Natural killer cell (primary cell): ENCODE measurements at regions not wholly inside any gene's neighbourhood (a gene's known extent, or its start where the extent isn't known, plus 50 kb on each side); places are given as distances from the start of the nearest gene placed in this dataset.

ENCODE experiments used
- ATAC-seq, 3 donors: fragments of 150-1000 bp in 2 of 3; fragments of 200-7000 bp in 1 of 3; cut with Tn5 transposase; 1 replicate in 1 of 3; 2 replicates in 2 of 3; pipeline ENCODE4 v1.10.0; 2021; ENCODE audit warnings: mild to moderate bottlenecking in 2 of 3, moderate library complexity in 2 of 3
- DNase-seq, 2 donors: peaks; one replicate each; pipeline versions ENCODE4 v3.0.0 to v3.0.0-alpha.2; 2013 to 2021; ENCODE audit warnings: mixed read lengths in 1 of 2
- H3K27ac ChIP-seq: one replicate; pipeline ENCODE4 v1.5.1; 2013; ENCODE audit warnings: mild to moderate bottlenecking, low read length
- H3K27me3 ChIP-seq: one replicate; pipeline ENCODE4 v1.6.1; 2013; ENCODE audit warnings: low read length; ENCODE audit not compliant: control insufficient read depth, insufficient read depth
- H3K36me3 ChIP-seq: one replicate; pipeline ENCODE4 v1.6.1; 2013; ENCODE audit warnings: low read length; ENCODE audit not compliant: control insufficient read depth, insufficient read depth
- H3K4me1 ChIP-seq: one replicate; pipeline ENCODE4 v1.6.1; 2013; ENCODE audit warnings: low read length; ENCODE audit not compliant: control insufficient read depth, insufficient read depth
- H3K4me3 ChIP-seq: one replicate; pipeline ENCODE4 v1.5.1; 2013; ENCODE audit warnings: low read length
- H3K9me3 ChIP-seq: one replicate; pipeline ENCODE4 v1.6.1; 2013; ENCODE audit warnings: low read length; ENCODE audit not compliant: control insufficient read depth, insufficient read depth
- H3K27ac Mint-ChIP-seq, 2 donors: one replicate each; pipeline ENCODE4 v1.8.0; 2022; ENCODE audit warnings: mild to moderate bottlenecking in 2 of 2, mixed read lengths in 2 of 2, moderate library complexity in 1 of 2
- H3K27me3 Mint-ChIP-seq, 2 donors: one replicate each; pipeline ENCODE4 v1.8.0; 2022; ENCODE audit warnings: low read depth in 2 of 2, mixed read lengths in 2 of 2
- H3K36me3 Mint-ChIP-seq: one replicate; pipeline ENCODE4 v1.8.0; 2022; ENCODE audit warnings: mixed read lengths
- H3K4me1 Mint-ChIP-seq, 2 donors: one replicate each; pipeline ENCODE4 v1.8.0; 2022; ENCODE audit warnings: mixed read lengths in 2 of 2
- H3K4me3 Mint-ChIP-seq: one replicate; pipeline ENCODE4 v1.8.0; 2022; ENCODE audit warnings: mild to moderate bottlenecking, moderate library complexity, mixed read lengths
- H3K9me3 Mint-ChIP-seq, 2 donors: one replicate each; pipeline ENCODE4 v1.8.0; 2022; ENCODE audit warnings: mixed read lengths in 2 of 2
- WGBS: methylation state at CpG from one replicate; pipeline ENCODE4 v1.1.7; 2013; ENCODE audit warnings: missing lambda C conversion rate; ENCODE audit not compliant: insufficient coverage; 5-methylcytosine and 5-hydroxymethylcytosine counted together
- intact Hi-C: fragments of 100-400 bp; cut with micrococcal nuclease; formaldehyde crosslinking; loops from one replicate; pipeline ENCODE4 v1.14.2; 2022
- TF ChIP-seq, protein P1 (sequence below): fragments of 200-600 bp; IDR thresholded peaks from one replicate; pipeline ENCODE4 v1.8.0; 2022; ENCODE audit warnings: antibody characterized with exemption

DNA sequence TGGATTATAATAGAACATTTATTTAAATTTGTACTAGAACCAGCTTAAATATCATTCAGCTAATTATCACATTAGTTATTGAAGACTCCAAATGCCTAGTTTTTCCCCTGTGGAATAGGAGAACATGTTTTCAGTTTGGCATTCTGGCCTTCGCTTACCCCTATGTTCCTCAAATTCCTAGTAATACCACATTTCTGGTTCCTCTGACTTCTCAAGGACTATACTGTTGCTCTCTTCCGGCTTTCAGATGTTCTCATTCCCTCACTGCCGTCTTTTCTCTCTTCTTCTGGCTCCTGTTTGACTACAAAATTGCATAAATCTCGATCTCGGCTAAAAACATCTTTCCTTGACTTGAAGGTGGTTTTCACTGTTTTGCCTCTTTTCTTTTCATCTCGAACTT is 71.8 kb upstream of the KHDRBS2 start:
- H3K4me1 ChIP-seq: no peaks in the 10 kb centered on the region
- no peaks in the 10 kb centered on the region for H3K4me1 Mint-ChIP-seq
- H3K9me3 ChIP-seq: no peaks in the 10 kb centered on the region
- H3K4me3 Mint-ChIP-seq: no peak overlapping the region
- no peaks in the 10 kb centered on the region for H3K27me3 Mint-ChIP-seq
- H3K36me3 ChIP-seq: no peaks in the 10 kb centered on the region
- 42% methylated on average over 5 of the region's 6 CpGs for WGBS
- H3K27ac Mint-ChIP-seq: no peak overlapping the region
- ATAC-seq (no peak), DNase-seq (no peak)
- no peak overlapping the region for H3K4me3 ChIP-seq
- TF ChIP-seq, protein P1, sequence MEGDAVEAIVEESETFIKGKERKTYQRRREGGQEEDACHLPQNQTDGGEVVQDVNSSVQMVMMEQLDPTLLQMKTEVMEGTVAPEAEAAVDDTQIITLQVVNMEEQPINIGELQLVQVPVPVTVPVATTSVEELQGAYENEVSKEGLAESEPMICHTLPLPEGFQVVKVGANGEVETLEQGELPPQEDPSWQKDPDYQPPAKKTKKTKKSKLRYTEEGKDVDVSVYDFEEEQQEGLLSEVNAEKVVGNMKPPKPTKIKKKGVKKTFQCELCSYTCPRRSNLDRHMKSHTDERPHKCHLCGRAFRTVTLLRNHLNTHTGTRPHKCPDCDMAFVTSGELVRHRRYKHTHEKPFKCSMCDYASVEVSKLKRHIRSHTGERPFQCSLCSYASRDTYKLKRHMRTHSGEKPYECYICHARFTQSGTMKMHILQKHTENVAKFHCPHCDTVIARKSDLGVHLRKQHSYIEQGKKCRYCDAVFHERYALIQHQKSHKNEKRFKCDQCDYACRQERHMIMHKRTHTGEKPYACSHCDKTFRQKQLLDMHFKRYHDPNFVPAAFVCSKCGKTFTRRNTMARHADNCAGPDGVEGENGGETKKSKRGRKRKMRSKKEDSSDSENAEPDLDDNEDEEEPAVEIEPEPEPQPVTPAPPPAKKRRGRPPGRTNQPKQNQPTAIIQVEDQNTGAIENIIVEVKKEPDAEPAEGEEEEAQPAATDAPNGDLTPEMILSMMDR: no peak
- intact Hi-C loops: no loop called here
- H3K27me3 ChIP-seq: no peaks in the 10 kb centered on the region
- peaks cover 14 to 18% of the 10 kb centered on the region in 2 donors for H3K9me3 Mint-ChIP-seq
- H3K27ac ChIP-seq: no peak overlapping the region
- peaks cover 7% of the 10 kb centered on the region for H3K36me3 Mint-ChIP-seq

- Histone ChIP-seq H3K4me1 (no peaks in the 10 kb centered on the region), H3K4me3 (no peak overlapping the region), H3K9me3 (no peaks in the 10 kb centered on the region), H3K27me3 (no peaks in the 10 kb centered on the region), H3K27ac (no peak overlapping the region), H3K36me3 (no peaks in the 10 kb centered on the region)
- intact Hi-C loops: no loop called here
- H3K4me1 Mint-ChIP-seq: no peaks in the 10 kb centered on the region
- TF ChIP-seq, protein P1: no peak
- DNase-seq: no peak
- H3K9me3 Mint-ChIP-seq: peaks cover 13 to 22% of the 10 kb centered on the region in 2 donors
- no peaks in the 10 kb centered on the region for H3K36me3 Mint-ChIP-seq
- no peak for ATAC-seq
- WGBS: 44% methylated on average over 1 of the region's 1 CpG
- no peak overlapping the region for H3K27ac Mint-ChIP-seq
- no peak overlapping the region for H3K4me3 Mint-ChIP-seq
- H3K27me3 Mint-ChIP-seq: no peaks in the 10 kb centered on the region
These were observed 68.2 kb upstream of the KHDRBS2 start for GRCh38 chr6:62354261-62354660.

DNA sequence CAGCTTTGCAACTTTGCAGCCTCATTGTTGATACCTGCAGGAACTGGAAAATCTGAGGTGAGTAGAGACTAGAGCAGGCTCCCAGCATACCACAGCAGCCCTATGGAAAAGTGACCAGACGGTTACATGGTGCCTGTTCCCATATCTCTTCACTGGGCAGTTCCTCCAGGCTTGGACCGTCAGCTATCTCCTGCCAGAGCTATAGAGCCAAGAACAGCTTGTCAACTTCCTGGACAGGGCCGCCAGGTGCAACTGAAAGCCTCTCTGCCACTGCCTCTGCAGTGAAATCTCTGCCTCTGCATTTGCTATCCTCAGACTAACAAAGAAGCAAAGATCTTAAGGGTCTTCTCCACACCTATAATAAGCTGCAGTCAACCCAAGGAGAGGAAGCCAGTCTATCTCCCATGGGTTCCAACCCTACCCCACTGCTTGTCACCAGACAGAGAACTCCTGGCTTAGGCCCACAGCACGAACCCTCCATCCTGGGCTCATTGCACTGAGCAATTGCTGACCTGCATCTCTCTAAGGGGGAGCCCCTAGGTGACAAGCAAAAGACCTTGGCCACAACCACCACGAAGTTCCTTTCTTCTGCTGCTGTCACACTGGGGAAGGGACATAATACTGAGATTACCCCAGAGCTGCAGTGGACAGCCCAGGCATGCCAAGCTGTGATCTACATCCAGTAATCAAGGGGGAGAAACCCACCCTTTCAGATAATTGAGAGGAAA is 60.1 kb upstream of the KHDRBS2 start:
- H3K9me3 ChIP-seq: peaks cover 11% of the 10 kb centered on the region
- no peaks in the 10 kb centered on the region for H3K4me1 ChIP-seq
- no peaks in the 10 kb centered on the region for H3K4me1 Mint-ChIP-seq
- intact Hi-C loops: no loop called here
- H3K4me3 ChIP-seq: no peak overlapping the region
- H3K4me3 Mint-ChIP-seq: no peak overlapping the region
- no peaks in the 10 kb centered on the region for H3K36me3 Mint-ChIP-seq
- TF ChIP-seq, protein P1: no peak
- ATAC-seq: no peak
- no peaks in the 10 kb centered on the region for H3K27me3 ChIP-seq
- H3K36me3 ChIP-seq: no peaks in the 10 kb centered on the region
- DNase-seq: no peak
- WGBS: 60% methylated on average over 5 of the region's 5 CpGs
- no peak overlapping the region for H3K27ac ChIP-seq
- peaks cover 14 to 22% of the 10 kb centered on the region in 2 donors for H3K9me3 Mint-ChIP-seq
- no peak overlapping the region for H3K27ac Mint-ChIP-seq
- H3K27me3 Mint-ChIP-seq: no peaks in the 10 kb centered on the region

DNA sequence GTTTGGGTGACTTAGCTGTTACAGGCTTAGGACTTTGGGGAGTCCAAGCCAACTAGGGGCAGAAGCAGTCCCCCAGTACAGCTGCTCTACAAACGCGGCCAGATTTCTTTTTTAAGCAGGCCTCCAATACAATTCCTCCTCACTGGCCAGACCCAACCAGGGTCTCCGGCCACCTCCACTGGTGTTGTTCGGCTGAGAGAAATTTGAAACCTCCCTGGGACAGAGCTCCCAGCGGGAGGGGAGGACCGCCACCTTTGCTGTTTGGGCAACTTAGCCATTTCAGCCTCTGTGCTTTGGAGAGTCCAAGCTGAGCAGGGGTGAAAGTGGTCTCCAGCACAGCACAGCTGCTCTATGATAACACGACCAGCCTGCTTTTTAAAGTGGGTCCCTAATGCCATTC is 59.4 kb upstream of the KHDRBS2 start:
- Histone ChIP-seq H3K27ac (no peak overlapping the region), H3K36me3 (no peaks in the 10 kb centered on the region), H3K4me3 (no peak overlapping the region), H3K9me3 (peaks cover 11% of the 10 kb centered on the region), H3K27me3 (no peaks in the 10 kb centered on the region), H3K4me1 (no peaks in the 10 kb centered on the region)
- Mint-ChIP-seq H3K36me3 (no peaks in the 10 kb centered on the region), H3K9me3 (peaks cover 15 to 22% of the 10 kb centered on the region in 2 donors), H3K4me3 (no peak overlapping the region), H3K27ac (no peak overlapping the region), H3K4me1 (no peaks in the 10 kb centered on the region), H3K27me3 (no peaks in the 10 kb centered on the region)
- TF ChIP-seq, protein P1: no peak
- 92% methylated on average over 7 of the region's 7 CpGs for WGBS
- DNase-seq (no peak), ATAC-seq (no peak)
- intact Hi-C loops: no loop called here
